HG03060 (cell line): ENCODE measurements at regions not wholly inside any gene's neighbourhood (a gene's known extent, or its start where the extent isn't known, plus 50 kb on each side); places are given as distances from the start of the nearest gene placed in this dataset.

ENCODE experiments used
- ATAC-seq: cut with Tn5 transposase; IDR thresholded peaks from one replicate; pipeline ENCODE4 v1.9.1; 2021; ENCODE audit warnings: low read depth, moderate number of reproducible peaks; ENCODE audit not compliant: unreplicated experiment

- ATAC-seq: no peak
These were observed 386.0 kb downstream of the BCAT1 start for GRCh38 chr12:24562771-24563431.

- ATAC-seq: no peak
These were observed 386.8 kb downstream of the BCAT1 start for GRCh38 chr12:24561882-24562770.

DNA sequence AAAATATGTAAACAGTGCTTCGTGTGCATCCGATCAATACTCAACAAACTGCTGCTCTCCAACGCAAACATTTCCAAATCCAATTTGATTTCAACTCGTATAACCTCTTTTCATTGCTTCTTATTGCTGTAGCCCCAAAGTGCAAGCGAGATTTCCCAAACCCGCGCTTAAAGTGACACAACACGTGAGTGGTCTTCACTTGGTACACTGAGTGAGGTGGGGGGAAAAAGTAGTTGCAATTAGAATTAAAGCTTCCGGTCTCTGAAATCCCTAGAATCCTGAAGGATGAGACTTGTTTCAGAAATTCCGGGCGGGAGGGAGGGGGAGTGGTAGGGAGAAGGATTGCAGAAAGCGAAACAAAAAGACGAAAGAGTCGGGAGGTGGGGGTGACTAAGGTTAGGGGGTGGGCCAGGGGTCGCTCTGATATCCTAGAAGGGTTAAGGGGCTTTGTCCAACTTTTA, 387.5 kb downstream of the BCAT1 start:
- ATAC-seq: no peak

DNA sequence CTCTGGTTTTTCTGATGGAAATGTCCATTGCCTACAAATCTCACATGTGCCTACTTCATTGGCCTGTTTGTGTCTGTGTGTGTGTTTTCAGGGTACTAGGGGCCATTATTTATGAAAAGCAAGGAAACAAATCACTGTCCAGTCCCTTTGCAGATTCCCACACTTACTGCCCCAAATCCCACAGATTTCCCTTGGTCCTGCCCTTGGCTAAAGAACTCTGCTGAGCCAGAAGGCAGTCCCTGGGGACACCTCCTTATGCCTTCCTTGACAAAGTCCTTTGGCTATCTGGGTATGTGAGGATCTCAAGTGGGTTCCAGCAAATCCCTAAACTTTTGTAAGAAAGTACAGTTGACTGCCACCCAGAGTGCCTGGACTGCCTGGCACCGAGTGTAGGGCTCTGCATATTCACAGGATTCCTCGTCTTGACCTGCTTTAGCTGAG, 388.1 kb downstream of the BCAT1 start:
- no peak for ATAC-seq

GRCh38 chr12:24560192-24560775, 388.6 kb downstream of the BCAT1 start:
- ATAC-seq: no peak

DNA sequence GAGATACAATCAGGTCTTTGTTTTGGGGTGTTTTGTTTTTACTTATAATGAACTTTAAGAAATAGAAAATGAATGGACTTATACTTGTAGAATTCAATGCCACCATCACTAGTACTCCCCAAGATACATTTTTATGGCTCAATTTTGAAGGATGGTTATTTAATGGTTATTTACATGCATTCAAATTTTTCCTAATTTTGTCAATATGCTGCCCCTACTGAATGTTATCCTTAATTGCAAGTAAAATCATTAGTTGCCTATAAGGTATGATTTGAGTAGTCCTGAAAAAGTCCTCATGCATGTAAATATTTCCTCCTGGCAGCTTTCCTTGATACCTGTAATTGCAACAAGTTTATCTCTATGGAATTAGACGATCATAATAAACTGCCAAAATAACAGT, 391.2 kb downstream of the BCAT1 start:
- no peak for ATAC-seq

GRCh38 chr12:24555730-24556129, 393.2 kb downstream of the BCAT1 start:
- no peak for ATAC-seq

GRCh38 chr12:24554612-24555295, 394.1 kb downstream of the BCAT1 start:
- ATAC-seq: no peak

DNA sequence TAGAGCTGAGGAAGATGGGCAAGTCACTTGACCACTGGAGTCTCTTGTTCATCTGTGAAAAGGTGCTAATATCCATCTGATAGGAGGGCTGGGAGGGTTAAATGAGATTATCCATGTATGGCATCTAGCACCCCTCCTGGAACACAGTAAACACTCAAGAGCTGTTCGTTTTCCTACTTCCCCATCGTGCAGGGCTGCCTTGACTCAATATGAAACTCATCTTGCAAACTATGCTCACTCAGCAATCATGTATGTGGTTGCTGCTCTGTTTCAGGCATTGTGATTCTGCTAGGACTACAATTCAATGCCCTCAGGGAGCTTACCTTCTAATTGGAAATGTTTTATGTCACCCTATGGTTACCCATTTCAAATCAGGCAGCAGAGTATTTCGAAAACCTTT, 395.6 kb downstream of the BCAT1 start:
- ATAC-seq: no peak

GRCh38 chr12:24551163-24551786, 397.6 kb downstream of the BCAT1 start:
- no peak for ATAC-seq

DNA sequence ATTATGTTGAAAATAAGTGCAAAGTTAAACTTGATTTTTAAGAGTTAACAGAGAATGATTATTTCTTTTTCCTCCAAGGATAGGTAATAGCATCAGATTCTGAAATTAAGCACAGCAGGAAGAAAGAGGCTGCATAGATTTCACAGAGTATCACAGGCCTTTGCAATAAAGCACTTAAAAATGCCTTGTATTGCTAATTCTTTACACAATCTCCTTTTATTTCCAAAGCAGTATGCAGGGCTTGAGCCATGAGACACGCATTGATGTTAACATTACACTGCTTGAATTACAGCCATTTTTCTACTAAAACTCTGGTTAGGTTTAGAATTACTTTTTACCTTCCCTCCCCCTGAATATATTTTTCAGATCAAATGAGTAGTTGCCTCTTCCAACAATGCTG, 398.3 kb downstream of the BCAT1 start:
- no peak for ATAC-seq

- ATAC-seq: no peak
These were observed 402.2 kb downstream of the BCAT1 start for GRCh38 chr12:24546661-24547060.

GRCh38 chr12:24546084-24546483, 402.8 kb downstream of the BCAT1 start:
- no peak for ATAC-seq

DNA sequence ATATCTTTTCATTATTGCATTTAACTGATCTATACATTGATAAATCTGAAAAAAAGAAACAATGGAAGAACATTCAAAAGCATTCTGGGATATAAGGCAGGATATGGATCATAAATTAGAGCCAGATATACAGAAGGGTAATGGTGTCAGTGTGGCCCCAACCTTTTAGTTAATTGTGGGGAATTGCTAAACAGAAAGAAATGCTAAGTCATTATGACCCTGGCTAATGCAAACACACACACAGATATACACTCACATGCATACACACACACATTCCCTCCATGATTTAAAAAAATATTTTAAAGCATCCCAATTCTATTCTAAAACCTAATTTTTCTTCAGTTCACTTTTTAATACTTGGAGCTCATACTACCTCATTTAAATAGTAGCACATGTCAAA, 404.5 kb downstream of the BCAT1 start:
- no peak for ATAC-seq

DNA sequence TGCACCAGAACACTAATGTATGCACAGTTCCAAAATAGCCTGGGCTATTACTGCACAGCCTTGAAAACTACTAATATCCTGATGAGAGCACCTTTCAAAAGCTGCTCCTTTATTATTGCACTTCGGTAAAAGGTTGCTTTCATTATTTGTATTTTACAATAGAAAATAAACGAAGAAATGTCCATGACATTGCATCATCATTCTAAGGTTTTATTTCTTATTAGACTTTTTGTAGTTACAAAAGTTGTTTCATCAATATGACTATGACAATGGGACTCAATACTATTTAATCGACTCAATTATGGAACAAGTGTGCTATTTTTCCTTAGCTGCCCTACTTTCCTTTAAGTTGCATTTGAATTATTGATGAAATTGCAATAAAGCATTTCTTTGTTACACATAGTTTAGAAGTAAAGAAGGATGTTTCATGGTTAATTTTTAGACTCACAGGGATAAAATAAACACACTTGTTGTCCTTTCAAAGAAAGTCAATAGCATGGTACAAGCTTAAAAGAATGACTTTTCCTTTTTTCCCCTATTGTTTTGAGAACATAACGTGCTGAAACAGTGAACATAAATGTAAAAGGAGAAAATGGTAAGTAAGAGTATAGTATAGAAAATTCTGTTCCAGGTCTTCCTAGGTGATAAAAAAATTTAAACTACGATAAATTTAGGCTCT, 407.6 kb downstream of the BCAT1 start:
- no peak for ATAC-seq

GRCh38 chr12:24539646-24540045, 409.3 kb downstream of the BCAT1 start:
- no peak for ATAC-seq

DNA sequence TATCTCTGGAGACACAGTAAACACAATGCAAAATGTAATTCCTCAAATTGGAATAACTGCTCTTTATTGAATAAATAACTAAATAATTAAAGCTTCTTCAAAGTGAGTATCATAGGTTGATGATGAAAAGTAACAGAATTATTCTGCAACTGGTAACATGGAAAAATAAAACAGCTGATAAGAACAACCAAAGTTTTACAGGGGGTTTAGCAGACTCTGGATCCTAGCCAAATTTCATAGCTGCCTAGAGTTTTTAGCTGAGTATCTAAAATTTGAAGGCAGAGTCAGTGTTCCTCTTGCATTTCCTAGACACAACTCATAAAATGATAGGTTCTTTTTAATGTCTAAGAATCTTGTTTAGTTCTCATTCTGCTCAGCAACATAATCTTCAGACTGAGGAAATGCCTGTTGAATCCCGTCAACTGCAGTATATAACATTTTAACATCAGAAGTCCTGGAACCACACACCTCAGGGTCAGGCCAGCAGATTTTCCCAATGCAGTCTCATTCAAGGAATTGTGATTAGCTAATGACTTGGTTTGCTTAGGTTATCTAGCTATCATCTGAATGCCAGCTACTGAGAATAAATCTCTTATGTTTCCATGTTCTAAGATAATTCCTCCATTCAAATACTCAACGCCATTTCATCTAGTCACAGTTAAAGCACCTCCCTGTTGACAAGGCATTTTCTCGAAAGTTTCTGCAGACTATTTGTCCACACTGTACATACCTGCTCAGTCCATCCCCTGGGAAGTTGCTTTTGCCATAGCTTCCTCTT, 411.6 kb downstream of the BCAT1 start:
- no peak for ATAC-seq

- ATAC-seq: no peak
These were observed 413.4 kb downstream of the BCAT1 start for GRCh38 chr12:24535334-24536069.
